ENCODE measurements at regions not wholly inside any gene's neighbourhood (a gene's known extent, or its start where the extent isn't known, plus 50 kb on each side); places are given as distances from the start of the nearest gene placed in this dataset.

DNA sequence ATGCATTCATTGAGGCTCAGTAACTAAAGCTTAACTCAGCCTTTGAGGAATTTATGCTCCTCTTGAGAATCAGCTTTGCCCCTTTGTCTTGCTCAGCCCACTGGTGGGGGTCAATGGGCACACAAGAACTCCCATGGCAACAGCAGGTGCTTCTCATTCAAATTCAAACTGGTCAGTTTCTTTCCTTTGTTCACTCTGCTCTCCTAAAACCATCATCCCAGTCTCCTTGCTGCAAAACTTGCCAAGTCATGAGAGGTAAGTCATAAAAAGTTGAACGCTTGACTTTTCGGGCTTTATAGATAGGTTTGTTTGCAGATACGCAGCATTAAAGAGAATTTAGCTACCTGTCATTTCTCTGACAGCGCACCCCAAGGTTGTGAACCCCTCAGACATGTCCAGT lies 146.8 kb downstream of the TFAP2A start:
- DNase-seq = no peak
- TF ChIP-seq, protein P1, sequence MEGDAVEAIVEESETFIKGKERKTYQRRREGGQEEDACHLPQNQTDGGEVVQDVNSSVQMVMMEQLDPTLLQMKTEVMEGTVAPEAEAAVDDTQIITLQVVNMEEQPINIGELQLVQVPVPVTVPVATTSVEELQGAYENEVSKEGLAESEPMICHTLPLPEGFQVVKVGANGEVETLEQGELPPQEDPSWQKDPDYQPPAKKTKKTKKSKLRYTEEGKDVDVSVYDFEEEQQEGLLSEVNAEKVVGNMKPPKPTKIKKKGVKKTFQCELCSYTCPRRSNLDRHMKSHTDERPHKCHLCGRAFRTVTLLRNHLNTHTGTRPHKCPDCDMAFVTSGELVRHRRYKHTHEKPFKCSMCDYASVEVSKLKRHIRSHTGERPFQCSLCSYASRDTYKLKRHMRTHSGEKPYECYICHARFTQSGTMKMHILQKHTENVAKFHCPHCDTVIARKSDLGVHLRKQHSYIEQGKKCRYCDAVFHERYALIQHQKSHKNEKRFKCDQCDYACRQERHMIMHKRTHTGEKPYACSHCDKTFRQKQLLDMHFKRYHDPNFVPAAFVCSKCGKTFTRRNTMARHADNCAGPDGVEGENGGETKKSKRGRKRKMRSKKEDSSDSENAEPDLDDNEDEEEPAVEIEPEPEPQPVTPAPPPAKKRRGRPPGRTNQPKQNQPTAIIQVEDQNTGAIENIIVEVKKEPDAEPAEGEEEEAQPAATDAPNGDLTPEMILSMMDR (IDR thresholded peaks at IDR 0.05) = no peak
- TF ChIP-seq POLR2A (IDR thresholded peaks at IDR 0.05) = no peak
- H3K36me3 ChIP-seq (replicated peaks in 1 of 2) = no peaks in the 10 kb centered on the region
- intact Hi-C loops (cut with DNase I) = no loop called here
- H3K27ac ChIP-seq = no peak overlapping the region
- H3K4me3 ChIP-seq = no peak overlapping the region
- no peaks in the 10 kb centered on the region for H3K9me3 ChIP-seq (replicated peaks in 1 of 3)
- 63 to 83% (median 76%) methylated on average over 4 of the region's 4 CpGs for WGBS, 4 donors
- no peaks in the 10 kb centered on the region for H3K4me1 ChIP-seq (replicated peaks in 1 of 2)
- H3K27me3 ChIP-seq = peaks cover 6% of the 10 kb centered on the region

DNA sequence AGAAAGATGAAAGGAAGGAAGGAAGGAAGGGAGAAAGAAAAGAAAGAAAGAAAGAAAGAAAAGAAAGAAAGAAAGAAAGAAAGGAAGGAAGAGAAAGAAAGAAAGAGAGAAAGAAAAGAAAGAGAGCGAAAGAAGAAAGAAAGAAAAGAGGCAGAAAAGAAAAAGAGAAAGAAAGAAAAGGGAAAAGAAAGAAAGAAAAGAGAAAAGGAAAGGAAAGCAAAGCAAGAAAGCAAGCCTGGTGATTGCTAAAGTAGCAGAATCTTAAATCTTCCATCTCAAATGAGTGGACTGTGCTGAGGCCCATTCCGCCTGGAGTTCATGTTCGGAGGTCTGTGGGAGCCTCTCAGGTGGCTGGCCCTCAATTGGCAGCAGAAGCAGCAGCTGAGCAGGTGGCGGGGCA lies 148.4 kb downstream of the TFAP2A start:
- TF ChIP-seq POLR2A (IDR thresholded peaks at IDR 0.05) = no peak
- TF ChIP-seq, protein P1 (IDR thresholded peaks at IDR 0.05) = no peak
- no peaks in the 10 kb centered on the region for H3K4me1 ChIP-seq (replicated peaks in 1 of 2)
- no peaks in the 10 kb centered on the region for H3K9me3 ChIP-seq (replicated peaks in 1 of 3)
- H3K27me3 ChIP-seq = peaks cover 6% of the 10 kb centered on the region
- 63 to 78% (median 69%) methylated on average over 4 of the region's 4 CpGs for WGBS, 4 donors
- H3K36me3 ChIP-seq (replicated peaks in 1 of 2) = no peaks in the 10 kb centered on the region
- DNase-seq = no peak
- intact Hi-C loops (cut with DNase I) = no loop called here
- H3K4me3 ChIP-seq = no peak overlapping the region
- no peak overlapping the region for H3K27ac ChIP-seq

DNA sequence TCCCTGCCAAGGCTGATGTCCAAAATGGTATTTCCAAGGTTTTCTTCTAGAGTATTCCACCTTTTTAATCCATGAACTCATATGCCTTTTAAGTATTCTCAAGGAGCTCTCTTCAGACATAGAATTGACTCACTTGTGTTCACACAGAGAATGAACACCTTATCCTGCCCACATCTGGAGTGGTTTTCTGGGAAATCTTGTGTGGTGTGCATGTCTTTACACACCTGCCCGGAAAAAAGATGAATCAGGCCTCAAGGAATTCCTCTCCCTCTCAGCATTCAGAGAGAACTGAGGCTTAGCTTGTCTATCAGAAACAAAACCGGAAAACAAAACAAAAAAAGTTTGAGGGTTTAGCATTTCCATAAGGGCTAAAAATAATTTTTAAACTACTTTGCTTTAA lies 148.8 kb downstream of the TFAP2A start:
- Histone ChIP-seq H3K27me3 (peaks cover 6% of the 10 kb centered on the region), H3K4me3 (no peak overlapping the region), H3K36me3 (replicated peaks in 1 of 2) (no peaks in the 10 kb centered on the region), H3K4me1 (replicated peaks in 1 of 2) (no peaks in the 10 kb centered on the region), H3K27ac (no peak overlapping the region), H3K9me3 (replicated peaks in 1 of 3) (no peaks in the 10 kb centered on the region)
- intact Hi-C loops (cut with DNase I) = no loop called here
- WGBS, 4 donors = 70 to 91% (median 88%) methylated on average over 2 of the region's 2 CpGs
- no peak for DNase-seq
- TF ChIP-seq, protein P1 (IDR thresholded peaks at IDR 0.05) = no peak
- TF ChIP-seq POLR2A (IDR thresholded peaks at IDR 0.05) = no peak

DNA sequence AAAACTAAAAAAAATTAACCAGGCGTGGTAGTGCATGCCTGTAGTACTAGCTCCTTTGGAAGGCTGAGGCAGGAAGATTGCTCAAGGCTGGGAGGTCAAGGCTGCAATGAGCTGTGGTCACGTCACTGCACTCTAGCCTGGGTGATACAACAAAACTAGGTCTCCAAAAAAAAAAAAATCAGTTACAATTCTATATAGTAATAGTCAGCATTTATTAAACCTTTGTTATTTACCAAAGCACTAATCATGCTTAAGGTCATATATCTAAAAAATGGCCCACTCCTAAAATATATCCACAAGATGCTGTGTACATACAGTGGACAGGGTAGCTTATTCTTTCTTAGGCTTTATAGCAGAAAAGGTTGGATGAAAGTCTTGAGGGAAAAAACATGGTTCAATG lies 152.4 kb downstream of the TFAP2A start:
- no peak overlapping the region for H3K4me3 ChIP-seq
- no peaks in the 10 kb centered on the region for H3K4me1 ChIP-seq (replicated peaks in 1 of 2)
- peaks cover 6% of the 10 kb centered on the region for H3K27me3 ChIP-seq
- intact Hi-C loops (cut with DNase I) = no loop called here
- 54 to 74% (median 67%) methylated on average over 2 of the region's 2 CpGs for WGBS, 4 donors
- TF ChIP-seq POLR2A (IDR thresholded peaks at IDR 0.05) = no peak
- TF ChIP-seq, protein P1 (IDR thresholded peaks at IDR 0.05) = no peak
- H3K36me3 ChIP-seq (replicated peaks in 1 of 2) = no peaks in the 10 kb centered on the region
- no peak overlapping the region for H3K27ac ChIP-seq
- peaks cover 0 to 3% (median 0%) of the 10 kb centered on the region in 3 donors for H3K9me3 ChIP-seq (replicated peaks in 1 of 3)
- no peak for DNase-seq
